Activated naive CD8-positive, alpha-beta T cell (primary cell): ENCODE measurements at regions not wholly inside any gene's neighbourhood (a gene's known extent, or its start where the extent isn't known, plus 50 kb on each side); places are given as distances from the start of the nearest gene placed in this dataset.

Source experiments
- H3K27ac Mint-ChIP-seq: one replicate; pipeline ENCODE4 v1.8.0; 2021; ENCODE audit warnings: mixed read lengths
- H3K27me3 Mint-ChIP-seq: one replicate; pipeline ENCODE4 v1.8.0; 2021; ENCODE audit warnings: mixed read lengths
- H3K36me3 Mint-ChIP-seq: one replicate; pipeline ENCODE4 v1.8.0; 2021; ENCODE audit warnings: mixed read lengths
- H3K4me1 Mint-ChIP-seq: one replicate; pipeline ENCODE4 v1.8.0; 2021; ENCODE audit warnings: low read depth, mixed read lengths
- H3K4me3 Mint-ChIP-seq: one replicate; pipeline ENCODE4 v1.8.0; 2021; ENCODE audit warnings: mild to moderate bottlenecking, mixed read lengths
- H3K9me3 Mint-ChIP-seq: one replicate; pipeline ENCODE4 v1.8.0; 2021; ENCODE audit warnings: low read depth, mixed read lengths

DNA sequence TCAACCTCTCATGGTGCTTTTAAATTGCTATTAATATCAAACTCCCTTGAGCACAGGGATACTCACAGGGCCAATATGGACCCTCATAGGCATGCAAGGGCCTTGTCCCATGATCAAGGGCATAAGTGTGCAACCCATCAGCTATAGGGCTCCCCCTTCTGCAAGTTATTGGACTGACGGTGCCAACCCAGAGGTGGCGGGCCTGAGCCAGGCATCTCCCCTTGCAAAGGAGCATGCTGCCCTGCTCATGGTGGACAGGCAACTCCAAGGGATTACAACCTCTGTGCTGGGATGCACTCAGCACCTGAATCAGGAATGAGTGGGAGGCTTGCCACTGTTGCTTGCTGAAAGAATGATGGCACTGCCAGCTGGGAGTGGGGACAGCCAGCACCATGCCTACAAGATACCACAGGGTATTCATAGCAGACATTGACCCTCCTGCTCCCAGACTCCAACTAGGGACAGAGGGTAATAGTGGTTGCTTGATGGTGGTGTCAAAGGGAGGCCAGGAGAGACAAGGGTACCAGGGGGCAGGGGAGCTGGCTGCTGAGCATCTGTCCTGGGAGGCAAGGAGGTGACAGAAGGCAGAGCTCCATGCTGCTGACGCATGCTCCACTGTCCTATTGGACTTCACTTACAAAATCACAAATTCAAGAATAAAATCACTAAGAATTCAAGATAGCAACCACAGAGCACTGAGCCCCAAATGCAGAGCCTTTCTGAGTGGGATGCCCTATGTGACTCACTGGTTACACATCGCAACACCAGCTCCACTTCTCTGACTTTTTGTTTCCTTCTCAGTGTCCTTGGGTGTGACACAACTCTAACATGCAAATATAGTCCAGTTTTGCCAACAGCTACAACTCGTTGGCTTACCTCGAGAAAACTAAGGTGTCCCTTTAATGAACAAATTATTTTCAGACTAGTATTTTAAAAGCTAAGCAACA lies 157.1 kb upstream of the CCDC150 start:
- H3K27ac Mint-ChIP-seq: no peak overlapping the region
- H3K4me1 Mint-ChIP-seq: no peaks in the 10 kb centered on the region
- peaks cover 10% of the 10 kb centered on the region for H3K27me3 Mint-ChIP-seq
- no peak overlapping the region for H3K4me3 Mint-ChIP-seq
- H3K9me3 Mint-ChIP-seq: no peaks in the 10 kb centered on the region
- no peaks in the 10 kb centered on the region for H3K36me3 Mint-ChIP-seq

DNA sequence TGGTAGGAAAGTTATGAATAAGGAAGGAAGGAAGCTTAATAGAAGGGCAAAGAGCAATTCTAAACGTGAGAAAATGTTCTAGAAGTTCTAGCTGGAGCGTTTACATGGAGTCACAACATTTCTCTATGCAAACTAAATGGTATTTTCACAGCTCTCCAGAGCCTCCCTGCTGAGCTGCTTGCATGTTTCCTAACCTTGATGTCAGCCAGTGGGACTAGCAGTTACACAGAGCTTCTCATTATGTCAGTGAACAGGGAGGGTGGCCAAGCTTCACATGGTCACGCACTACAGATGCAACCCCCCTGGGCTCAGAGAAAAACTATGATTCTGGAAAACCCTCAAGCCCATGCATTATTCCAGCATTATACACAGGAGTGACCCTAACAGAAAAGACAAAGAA lies 153.4 kb upstream of the CCDC150 start:
- Mint-ChIP-seq H3K27ac (no peak overlapping the region), H3K4me1 (no peaks in the 10 kb centered on the region), H3K9me3 (peaks cover 4% of the 10 kb centered on the region), H3K36me3 (no peaks in the 10 kb centered on the region), H3K27me3 (peaks cover 12% of the 10 kb centered on the region), H3K4me3 (no peak overlapping the region)

DNA sequence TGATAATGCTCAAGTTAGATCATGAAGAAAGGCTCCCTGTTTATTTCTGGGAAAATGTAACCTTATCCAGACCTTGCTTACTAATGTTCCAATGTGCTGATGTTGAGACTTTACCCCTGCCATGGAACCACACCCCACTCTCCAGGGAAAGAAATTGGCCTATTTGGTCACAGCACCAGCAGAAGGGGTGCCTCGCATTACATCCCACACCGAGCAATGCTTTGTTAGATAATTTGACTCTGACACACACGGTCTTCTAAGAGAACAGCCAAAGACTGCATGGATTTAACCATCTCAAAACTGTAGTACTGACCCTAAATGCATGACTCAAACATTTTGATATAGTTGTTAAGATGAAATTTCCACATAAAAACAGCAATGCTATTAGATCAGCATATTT lies 152.1 kb upstream of the CCDC150 start:
- Mint-ChIP-seq H3K4me1 (no peaks in the 10 kb centered on the region), H3K4me3 (no peak overlapping the region), H3K9me3 (peaks cover 4% of the 10 kb centered on the region), H3K27ac (no peak overlapping the region), H3K36me3 (no peaks in the 10 kb centered on the region), H3K27me3 (peaks cover 10% of the 10 kb centered on the region)

DNA sequence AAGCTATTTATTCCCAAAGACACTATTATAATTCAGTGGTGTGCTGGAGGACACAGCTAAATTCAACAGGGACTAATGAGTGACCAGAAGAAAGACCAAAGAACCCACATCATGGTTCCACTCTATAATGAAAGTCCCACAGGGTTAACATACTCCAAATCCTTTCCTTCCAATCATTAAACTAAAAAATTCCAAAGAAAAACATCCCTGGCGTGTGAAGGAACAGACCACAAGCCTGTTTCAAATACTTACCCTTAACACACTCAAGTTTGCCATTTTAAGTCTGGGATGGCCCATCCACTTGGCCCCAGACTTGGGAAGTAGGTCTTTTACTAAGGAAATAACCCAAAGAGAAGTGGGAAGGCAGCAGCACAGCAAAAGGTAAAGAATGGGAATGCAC lies 150.1 kb upstream of the CCDC150 start:
- H3K4me1 Mint-ChIP-seq: no peaks in the 10 kb centered on the region
- H3K4me3 Mint-ChIP-seq: no peak overlapping the region
- peaks cover 13% of the 10 kb centered on the region for H3K9me3 Mint-ChIP-seq
- no peak overlapping the region for H3K27ac Mint-ChIP-seq
- H3K27me3 Mint-ChIP-seq: peaks cover 11% of the 10 kb centered on the region
- peaks cover 4% of the 10 kb centered on the region for H3K36me3 Mint-ChIP-seq

DNA sequence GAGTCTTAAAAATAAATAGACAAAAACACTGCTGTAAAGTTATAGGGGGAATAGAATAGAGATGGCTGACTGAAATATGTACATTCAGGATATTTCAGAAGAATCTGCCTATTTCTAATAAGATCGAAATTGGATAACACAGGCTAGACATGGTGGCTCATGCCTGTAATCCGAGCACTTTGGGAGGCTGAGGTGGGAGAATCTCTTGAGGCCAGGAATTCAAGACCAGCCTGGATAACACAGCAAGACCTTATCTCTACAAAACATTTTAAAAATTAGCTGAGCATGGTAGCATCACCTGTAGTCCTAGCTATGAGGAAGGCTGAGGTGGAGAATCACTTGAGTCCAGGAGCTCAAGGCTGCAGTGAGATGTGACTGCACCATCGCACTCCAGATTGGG lies 146.6 kb upstream of the CCDC150 start:
- Mint-ChIP-seq H3K4me1 (no peaks in the 10 kb centered on the region), H3K36me3 (peaks cover 4% of the 10 kb centered on the region)

DNA sequence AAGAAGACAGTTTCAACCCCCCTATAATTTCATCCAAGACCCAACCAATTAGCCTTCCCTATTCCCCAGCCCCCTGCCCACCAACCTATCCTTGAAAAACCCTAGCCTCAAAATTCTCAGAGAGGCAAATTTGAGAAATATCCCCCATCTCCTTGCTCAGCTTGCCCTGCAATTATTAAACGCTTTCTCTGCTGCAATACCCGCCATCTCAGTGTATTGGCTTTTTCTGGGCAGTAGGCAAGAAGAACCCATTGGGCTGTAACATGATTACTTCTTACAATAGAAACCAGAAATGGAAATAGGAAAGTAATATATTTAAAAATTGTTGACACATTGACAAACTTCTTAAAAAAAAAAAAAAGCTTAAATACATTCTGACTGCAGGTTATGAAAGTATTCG lies 140.6 kb upstream of the CCDC150 start:
- Mint-ChIP-seq H3K4me3 (no peak overlapping the region), H3K4me1 (no peaks in the 10 kb centered on the region), H3K9me3 (peaks cover 7% of the 10 kb centered on the region), H3K27me3 (peaks cover 6% of the 10 kb centered on the region), H3K36me3 (peaks cover 1% of the 10 kb centered on the region), H3K27ac (no peak overlapping the region)

More for the DNA sequence above, 146.6 kb upstream of the CCDC150 start:
- Mint-ChIP-seq H3K27me3 (peaks cover 11% of the 10 kb centered on the region), H3K9me3 (peaks cover 16% of the 10 kb centered on the region), H3K4me3 (no peak overlapping the region), H3K27ac (no peak overlapping the region)

DNA sequence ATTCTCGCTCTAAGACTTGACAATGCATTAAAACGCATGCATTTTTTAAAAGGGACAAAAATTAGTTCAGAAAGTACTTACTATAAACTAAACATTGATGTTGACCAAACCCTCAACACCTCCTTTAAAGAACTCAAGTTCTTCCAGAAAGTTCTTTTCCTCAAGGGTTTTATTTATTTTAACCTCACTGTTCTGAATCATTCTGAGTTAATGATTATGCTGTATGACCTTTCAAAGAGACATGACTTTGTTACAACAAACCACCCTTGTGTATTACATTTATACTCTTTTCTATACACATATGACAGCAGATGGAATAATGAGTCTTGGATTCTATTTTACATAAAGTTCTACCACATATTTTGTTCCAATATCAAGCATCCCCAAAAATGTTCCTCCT lies 139.8 kb upstream of the CCDC150 start:
- no peaks in the 10 kb centered on the region for H3K4me1 Mint-ChIP-seq
- no peaks in the 10 kb centered on the region for H3K9me3 Mint-ChIP-seq
- no peak overlapping the region for H3K27ac Mint-ChIP-seq
- peaks cover 10% of the 10 kb centered on the region for H3K27me3 Mint-ChIP-seq
- H3K4me3 Mint-ChIP-seq: no peak overlapping the region
- no peaks in the 10 kb centered on the region for H3K36me3 Mint-ChIP-seq

DNA sequence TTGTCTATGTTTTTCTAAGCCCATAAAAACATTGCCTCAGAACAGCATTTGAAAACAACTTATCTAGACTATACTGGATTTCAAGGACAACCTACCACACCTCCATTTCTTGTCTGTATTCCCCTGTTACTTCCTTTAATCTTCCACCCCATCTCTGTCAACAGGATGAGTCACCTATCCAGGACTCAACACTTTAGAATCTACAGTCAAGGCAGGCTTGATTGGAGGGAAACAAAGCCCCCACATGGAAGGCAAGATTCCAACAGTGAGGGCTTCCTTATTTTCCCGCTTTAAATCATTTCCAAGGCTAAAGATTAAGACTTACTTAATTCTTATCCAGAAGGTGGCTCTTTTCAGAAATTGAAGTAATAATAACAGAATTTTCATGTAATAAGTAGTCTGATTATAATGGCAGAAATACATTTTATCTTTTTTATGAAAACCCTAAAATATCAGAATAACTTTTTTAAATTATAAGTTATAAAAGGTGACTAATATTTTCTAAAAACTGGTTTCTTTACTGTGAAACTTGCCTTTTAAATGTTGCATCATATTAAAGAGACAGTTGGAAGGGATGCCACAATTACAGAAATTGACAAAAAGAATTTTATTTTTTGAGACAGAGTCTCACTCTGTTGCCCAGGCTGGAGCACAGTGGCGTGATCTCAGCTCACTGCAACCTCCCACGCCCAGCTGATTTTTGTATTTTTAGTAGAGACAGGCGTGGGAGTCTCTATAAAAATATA lies 138.7 kb upstream of the CCDC150 start:
- H3K27me3 Mint-ChIP-seq: peaks cover 7% of the 10 kb centered on the region
- no peaks in the 10 kb centered on the region for H3K4me1 Mint-ChIP-seq
- H3K4me3 Mint-ChIP-seq: no peak overlapping the region

DNA sequence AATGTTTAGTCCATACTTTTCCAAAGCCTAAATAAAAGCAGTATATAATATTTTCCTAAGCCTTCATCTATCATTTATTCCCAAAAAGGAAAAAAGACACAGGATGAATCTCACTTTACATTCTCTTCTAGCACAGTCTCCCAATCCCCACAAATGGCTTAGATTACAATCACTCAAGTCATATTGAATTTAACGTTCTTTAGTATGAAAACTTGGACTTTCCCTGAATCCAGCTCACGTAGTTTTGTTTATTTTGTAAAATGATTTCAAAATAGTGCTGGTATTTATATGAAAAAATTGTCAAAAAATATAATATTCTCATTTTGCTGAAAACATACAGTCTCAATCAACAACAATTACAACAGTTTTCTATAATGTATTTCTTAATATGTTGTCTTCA lies 137.7 kb upstream of the CCDC150 start:
- Mint-ChIP-seq H3K4me1 (no peaks in the 10 kb centered on the region), H3K36me3 (no peaks in the 10 kb centered on the region), H3K27ac (no peak overlapping the region), H3K9me3 (no peaks in the 10 kb centered on the region), H3K27me3 (peaks cover 9% of the 10 kb centered on the region), H3K4me3 (no peak overlapping the region)

More for the DNA sequence above, 138.7 kb upstream of the CCDC150 start:
- H3K27ac Mint-ChIP-seq: no peak overlapping the region
- H3K9me3 Mint-ChIP-seq: no peaks in the 10 kb centered on the region
- H3K36me3 Mint-ChIP-seq: no peaks in the 10 kb centered on the region

DNA sequence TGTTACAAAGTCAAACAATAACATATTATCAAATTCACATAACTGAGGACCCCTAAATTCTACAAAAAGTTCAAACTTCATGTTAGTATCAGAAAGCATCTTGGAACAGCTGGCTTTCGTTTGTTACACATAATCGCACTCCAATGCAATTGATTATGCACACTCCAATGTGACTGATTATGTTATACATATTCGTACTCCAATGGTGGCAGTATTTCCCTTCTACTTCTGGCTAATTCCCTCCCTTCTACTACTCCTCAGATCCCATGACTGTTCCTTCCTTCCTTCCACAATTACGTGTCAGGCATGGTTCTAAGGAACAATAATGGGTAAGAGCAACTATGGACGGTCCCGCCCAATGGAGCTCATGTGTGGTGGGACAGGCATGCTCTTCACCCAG lies 137.1 kb upstream of the CCDC150 start:
- Mint-ChIP-seq H3K4me3 (no peak overlapping the region), H3K9me3 (no peaks in the 10 kb centered on the region), H3K27me3 (peaks cover 9% of the 10 kb centered on the region), H3K4me1 (no peaks in the 10 kb centered on the region), H3K36me3 (no peaks in the 10 kb centered on the region), H3K27ac (no peak overlapping the region)

DNA sequence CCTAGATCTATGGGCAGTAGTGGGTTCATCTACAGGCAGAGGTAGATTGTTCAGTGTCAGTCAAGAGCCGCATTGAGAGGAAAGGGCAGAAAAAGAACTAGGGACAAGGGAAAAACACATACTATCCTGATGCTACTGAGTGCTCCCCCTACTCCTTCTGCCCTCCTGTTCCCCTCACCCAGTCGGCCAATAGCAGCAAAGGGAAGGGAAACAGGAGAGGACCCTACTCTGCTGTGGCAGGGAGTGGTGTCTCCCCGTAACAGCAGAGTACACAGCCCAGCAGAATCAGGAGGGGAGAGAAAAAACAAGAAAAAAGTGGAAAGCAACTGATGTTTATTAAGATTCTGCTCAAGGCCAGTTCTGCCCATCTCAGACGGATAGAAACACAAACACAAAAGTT lies 136.1 kb upstream of the CCDC150 start:
- no peaks in the 10 kb centered on the region for H3K36me3 Mint-ChIP-seq
- no peaks in the 10 kb centered on the region for H3K4me1 Mint-ChIP-seq
- H3K9me3 Mint-ChIP-seq: no peaks in the 10 kb centered on the region
- no peak overlapping the region for H3K4me3 Mint-ChIP-seq
- peaks cover 9% of the 10 kb centered on the region for H3K27me3 Mint-ChIP-seq
- H3K27ac Mint-ChIP-seq: no peak overlapping the region

DNA sequence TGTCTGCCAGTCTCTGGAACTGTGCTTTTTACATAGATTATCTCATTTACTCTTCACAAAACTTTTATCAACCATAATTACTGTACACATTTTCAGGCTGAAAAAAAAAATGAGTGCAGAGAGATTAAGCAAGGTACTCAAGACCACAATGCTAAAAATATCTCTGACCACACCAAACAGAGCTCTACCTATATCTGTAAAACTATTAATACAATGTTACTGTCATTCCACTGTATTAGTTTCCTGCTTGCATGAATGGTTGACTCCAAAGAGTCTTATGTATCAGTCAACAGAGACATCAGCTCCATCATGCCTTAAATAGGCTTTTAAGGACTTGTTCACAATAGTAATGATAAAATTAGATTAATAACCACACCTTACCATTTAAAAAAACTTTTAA lies 134.7 kb upstream of the CCDC150 start:
- H3K9me3 Mint-ChIP-seq: no peaks in the 10 kb centered on the region
- H3K27ac Mint-ChIP-seq: no peak overlapping the region
- H3K4me3 Mint-ChIP-seq: no peak overlapping the region
- no peaks in the 10 kb centered on the region for H3K36me3 Mint-ChIP-seq
- peaks cover 9% of the 10 kb centered on the region for H3K27me3 Mint-ChIP-seq
- no peaks in the 10 kb centered on the region for H3K4me1 Mint-ChIP-seq

DNA sequence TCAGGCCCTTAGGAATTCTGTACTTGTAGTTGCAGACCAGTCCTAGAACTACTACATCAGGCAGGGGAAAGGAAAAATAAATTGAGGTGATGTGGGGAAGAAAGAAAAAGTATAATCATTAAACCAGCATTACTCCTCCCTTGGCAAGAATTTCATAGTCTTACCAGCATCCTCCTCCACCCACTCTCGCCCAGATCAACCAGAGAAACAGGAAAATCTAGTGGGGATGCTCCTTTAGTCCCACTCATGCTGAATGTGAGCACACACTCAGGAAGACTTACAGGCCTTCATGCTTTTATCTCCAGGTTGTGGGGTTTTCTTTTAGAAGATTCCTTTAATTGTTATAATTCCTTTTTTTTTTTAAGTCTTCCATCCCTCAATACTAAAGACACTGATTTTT lies 129.3 kb upstream of the CCDC150 start:
- H3K4me3 Mint-ChIP-seq: no peak overlapping the region

DNA sequence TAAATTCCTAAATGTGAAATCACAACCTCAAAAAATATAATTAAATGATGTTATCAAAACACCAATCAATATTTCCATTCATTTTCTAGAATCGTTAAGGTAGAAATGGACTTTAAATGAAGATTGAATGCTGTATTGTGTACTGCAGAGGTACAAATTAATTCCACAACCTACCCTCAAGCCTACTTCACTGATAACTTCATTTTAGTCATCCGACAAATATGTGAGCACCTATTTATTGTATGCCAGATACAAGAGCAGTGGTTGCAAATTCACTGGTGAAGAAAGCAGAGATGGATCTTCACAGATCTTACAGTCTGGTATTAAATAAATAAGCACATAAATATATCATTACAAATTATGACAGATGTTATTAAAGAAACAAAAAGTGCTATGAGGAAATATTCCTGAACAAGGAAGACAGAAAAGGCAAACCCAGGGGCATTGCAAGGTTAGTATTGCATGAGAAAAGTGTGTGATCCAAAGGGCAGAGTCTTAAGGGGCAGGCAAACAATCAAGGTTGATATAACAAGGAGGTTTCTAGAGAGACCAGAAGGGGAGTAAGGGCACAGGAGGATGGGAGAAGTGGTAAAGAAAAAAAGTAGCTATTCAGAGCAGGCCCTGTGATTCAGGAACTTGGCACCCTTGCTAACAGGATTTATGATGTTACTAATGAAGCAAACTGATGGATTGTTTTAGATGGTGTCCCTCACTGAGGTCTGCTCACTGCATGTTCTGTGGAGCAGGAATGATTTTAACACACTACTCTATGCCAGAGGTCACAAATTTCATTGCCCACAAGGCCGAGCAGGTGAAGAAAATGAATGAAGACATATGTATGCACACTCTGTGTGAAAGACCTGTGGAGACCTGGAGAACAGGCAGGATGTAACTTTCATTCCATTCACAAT lies 128.0 kb upstream of the CCDC150 start:
- Mint-ChIP-seq H3K27me3 (peaks cover 6% of the 10 kb centered on the region), H3K9me3 (no peaks in the 10 kb centered on the region), H3K27ac (no peak overlapping the region), H3K4me1 (no peaks in the 10 kb centered on the region), H3K4me3 (no peak overlapping the region), H3K36me3 (no peaks in the 10 kb centered on the region)

More for the DNA sequence above, 129.3 kb upstream of the CCDC150 start:
- Mint-ChIP-seq H3K36me3 (no peaks in the 10 kb centered on the region), H3K27ac (no peak overlapping the region), H3K27me3 (peaks cover 7% of the 10 kb centered on the region), H3K4me1 (no peaks in the 10 kb centered on the region), H3K9me3 (no peaks in the 10 kb centered on the region)
